GM21447 (cell line): ENCODE measurements at regions not wholly inside any gene's neighbourhood (a gene's known extent, or its start where the extent isn't known, plus 50 kb on each side); places are given as distances from the start of the nearest gene placed in this dataset.

ENCODE experiments used
- ATAC-seq: cut with Tn5 transposase; IDR thresholded peaks from one replicate; pipeline ENCODE4 v1.9.1; 2021; ENCODE audit not compliant: unreplicated experiment

DNA sequence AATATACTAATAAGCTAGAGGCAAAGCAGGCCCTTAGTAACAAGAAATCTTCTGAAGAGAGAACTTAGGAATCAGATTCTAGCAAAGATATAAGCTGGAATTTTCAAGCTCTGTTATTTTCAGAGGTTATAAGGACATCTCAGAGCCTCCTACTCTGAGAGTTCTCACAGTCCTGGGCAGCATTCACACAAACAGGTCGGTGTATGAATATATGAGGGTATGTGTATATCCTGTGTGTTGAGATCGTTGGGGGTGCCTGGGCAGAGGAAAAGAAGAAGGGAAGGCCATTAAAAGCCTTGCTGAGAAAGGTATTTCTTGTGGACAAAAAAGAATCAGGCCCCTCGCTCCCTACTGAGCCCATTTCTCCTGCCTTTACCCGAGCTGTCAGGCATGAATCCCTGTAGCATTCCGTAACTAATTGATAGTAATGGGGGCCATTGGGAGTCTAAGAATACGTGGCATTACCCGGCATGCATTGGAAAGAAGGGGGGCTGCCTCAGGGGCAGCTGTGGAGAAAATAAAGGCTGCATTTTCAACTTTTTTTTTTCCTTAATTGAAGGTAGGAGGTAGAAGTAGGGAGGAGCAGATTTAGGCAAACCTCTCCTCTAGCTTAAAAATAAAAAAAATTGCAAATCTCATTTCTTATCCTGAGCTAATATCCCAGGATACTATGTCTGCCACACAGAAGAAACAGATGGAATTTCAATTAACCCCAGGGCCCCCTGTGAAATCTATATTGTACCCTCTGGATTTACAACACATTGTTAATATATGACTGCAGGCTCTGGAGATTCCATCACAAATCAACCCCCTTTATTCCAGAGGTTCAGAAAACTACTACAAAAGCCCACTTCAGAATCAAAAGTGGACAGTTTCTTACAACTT is 103.8 kb downstream of the GTPBP8 start:
- no peak for ATAC-seq

DNA sequence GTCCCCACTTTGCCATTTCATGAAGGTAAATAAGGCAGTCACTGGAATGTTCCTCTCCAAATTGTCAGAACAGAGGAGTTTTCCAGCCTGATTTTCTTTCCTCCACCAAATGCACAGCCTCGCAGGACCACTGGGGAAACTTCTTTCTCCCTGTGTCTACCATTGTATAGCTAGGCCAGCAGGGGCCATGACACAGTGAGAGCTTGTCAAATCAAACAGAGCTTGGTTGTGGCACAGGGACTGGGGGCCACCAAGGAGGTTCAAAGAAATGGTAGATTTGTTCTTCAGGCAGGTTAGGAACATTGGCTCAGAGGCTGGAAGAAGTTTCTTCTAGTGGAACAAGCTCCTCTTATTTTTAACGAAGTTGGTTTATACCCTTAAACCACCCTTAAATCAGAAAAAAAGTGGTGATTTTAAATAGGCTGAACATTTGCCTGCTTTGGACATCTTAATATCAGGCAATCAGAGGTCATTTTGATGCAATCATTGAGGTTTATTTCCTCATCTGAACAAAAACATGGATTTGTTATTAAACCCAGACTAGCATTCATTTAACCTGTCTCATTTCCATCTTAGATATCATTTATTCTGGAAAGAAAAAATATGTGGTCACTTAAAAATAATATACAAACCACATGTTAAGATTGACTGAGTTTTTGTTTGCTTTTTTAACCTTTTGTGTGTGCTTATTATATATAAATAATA is 105.6 kb downstream of the GTPBP8 start:
- no peak for ATAC-seq

GRCh38 chr3:113097960-113098447 is 107.2 kb downstream of the GTPBP8 start:
- ATAC-seq: no peak

DNA sequence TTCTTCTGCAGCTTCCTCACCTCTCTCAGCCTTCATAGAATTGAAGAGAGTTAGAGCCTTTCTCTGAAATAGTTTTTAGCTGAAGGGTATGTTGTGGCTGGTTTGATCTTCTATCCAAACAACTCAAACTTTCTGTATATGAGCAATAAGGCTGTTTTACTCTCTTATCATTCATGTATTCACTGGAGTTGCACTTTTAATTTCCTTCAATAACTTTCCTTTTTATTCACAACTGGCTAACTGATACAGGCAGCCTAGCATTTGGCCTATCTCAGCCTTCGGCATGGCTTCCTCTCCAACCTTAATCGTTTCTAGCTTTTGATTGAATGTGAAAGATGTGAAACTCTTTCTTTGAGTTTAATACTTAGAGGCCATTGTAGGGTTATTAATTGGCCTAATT is 109.3 kb downstream of the GTPBP8 start:
- ATAC-seq: no peak

- no peak for ATAC-seq
Observed at GRCh38 chr3:113103588-113103987, 107.8 kb upstream of the BOC start.

GRCh38 chr3:113104357-113105092 is 106.8 kb upstream of the BOC start:
- no peak for ATAC-seq

DNA sequence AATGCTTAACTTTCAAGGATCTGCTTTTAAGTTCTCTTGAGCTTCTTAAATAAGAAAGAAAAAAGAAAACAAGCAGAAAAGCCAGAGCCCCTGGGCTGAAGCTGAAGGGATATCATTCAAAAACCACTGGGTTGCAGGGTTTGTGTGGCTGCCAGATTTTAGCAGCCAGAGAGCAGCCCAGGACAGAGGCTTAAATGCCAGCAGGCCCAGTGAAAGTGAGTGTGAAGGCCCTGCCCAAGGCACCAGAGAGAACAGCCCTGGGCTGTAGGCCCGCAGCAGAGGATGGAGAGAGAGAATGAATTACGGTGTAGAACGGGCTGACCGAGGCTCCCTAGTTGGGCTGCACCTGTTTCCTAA is 106.3 kb upstream of the BOC start:
- no peak for ATAC-seq

GRCh38 chr3:113105966-113106660 is 105.2 kb upstream of the BOC start:
- no peak for ATAC-seq

DNA sequence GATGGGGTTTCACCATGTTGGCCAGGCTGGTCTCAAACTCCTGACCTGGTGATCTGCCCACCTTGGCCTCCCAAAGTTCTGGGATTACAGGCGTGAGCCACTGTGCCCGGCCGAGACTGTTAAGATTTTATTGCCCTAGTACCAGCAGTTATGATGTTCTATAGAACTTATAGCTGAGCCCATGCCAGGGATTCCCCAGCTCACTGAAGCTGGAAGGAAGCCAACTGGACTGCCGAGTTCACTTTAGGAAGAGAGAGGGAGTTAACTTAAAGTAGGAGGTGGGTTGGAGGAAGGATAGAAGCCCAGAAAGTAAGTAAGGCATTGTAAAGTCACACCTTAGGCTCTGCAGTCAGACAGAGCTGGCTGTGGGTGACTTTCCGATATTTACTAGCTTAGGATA is 101.1 kb upstream of the BOC start:
- no peak for ATAC-seq

DNA sequence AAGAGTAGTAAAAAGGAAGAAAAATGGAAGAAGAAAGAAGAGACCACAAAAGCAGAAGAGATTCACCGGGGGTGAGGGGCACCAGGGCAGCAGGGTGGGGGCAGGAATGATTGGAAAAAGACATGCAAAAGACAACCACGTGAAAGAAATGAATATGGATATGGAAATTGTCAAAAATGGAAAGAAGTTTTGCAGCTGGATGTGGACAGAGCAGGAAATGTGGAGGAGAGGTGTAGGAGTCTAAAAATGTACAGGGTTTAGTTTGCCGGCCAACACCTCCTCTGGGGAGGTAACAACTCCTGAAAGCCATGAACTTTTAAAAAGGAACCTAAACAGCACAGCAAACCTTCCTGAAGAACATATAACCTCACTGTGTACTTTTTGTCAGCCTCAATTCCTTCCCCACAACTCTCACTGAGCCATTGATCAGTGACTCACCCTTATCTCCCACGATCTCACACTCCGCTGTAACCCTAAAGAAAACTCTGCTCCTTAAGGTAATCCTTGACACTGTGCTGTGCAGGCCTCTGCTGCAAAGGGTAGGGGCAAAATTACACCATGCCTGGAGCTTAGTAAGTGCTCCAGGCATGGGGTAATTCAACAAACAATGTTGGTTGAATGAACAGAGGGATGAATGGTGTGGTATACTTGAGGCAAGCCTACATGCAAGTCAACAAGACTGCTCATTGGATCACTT is 100.2 kb upstream of the BOC start:
- ATAC-seq: no peak

GRCh38 chr3:113113361-113113760 is 98.0 kb upstream of the BOC start:
- no peak for ATAC-seq

- ATAC-seq: no peak
Observed at GRCh38 chr3:113117511-113118234, 93.7 kb upstream of the BOC start.

DNA sequence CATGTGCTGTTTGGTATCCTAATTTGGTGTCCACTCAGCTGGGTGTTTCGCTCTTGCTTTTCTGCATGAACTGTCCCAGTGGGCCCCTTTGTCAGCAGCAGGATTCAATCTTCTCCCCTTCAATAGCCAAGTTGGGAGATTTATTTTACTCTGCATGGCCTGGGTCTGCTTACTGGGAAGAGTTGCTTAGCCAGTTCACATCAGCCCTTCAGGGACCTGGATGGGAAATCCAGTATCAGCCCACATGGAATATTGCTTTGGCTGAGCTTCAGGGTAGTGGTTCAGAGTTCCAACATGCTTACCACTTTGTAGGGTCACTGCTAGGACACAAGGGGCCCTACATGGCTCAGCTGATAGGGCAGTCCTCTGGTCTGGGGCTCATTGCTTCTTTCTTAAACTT is 93.0 kb upstream of the BOC start:
- ATAC-seq: no peak

DNA sequence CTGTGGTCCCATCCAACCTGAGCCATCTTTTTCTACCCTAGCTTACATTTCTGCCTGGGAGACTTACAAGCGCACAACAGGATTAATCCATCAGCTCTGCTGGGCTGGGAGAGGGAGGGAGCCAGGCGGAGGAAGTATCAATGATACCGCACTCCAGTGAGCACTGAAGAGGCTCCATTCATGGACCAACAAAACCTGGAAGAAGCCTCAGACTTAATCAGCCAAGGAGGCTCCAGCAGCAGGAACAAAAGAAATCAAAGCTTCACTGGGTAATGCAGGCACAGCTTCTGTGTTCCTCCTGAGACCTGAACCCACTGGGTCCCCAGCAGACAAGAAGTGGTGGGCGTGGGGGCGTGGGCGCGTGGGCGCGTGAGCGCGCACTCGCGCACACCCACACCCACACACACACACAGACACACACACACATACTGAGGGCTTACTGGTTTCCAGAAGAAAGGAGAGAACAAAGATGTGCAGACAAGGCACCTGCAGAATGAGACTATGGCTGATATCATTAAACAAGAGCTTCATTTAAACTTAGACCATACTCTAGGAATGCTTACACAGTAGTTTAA is 87.0 kb upstream of the BOC start:
- ATAC-seq: no peak

- no peak for ATAC-seq
Observed at GRCh38 chr3:113125951-113126350, 85.4 kb upstream of the BOC start.

- no peak for ATAC-seq
Observed at GRCh38 chr3:113128386-113129015, 82.9 kb upstream of the BOC start.

DNA sequence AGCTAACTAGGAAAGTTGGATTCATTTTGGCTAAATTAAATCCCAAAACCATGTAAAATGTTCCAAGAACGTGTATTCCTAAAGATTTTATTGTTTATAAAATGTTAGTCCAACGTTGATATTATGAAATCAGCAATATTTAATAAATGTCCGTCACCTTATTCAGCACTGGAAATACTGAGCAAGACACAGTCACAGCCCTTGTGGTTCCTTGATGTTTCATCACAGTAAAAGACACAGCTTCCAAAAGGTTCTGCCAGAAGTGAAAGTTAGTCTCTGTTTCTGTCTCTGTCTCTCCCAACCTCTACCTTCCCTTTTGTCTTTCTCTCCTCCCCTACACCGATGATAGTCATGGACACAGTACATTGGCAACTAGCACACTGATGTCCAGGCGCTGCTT is 82.2 kb upstream of the BOC start:
- ATAC-seq: no peak

GRCh38 chr3:113132571-113132996 is 78.8 kb upstream of the BOC start:
- ATAC-seq: no peak

- ATAC-seq: no peak
Observed at GRCh38 chr3:113133140-113133539, 78.2 kb upstream of the BOC start.
